ENCODE measurements at regions not wholly inside any gene's neighbourhood (a gene's known extent, or its start where the extent isn't known, plus 50 kb on each side); places are given as distances from the start of the nearest gene placed in this dataset.

DNA sequence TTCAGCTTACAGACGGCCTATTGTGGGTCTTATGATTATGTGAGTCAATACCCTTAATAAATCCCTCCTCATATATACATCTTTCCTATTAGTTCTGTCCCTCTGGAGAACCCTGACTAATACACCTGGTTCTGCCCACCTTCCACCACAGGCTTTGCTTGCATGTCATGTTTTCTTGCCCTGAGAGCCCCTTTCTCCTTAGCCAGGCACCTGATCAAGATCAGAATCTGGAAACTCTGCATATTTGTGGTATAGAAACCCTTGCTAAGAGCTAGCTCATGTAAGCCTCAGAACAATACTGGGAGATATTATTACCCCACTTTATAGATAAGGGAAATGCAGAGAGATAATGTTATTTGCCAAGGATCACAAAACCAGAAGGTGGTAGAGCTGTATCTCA lies 52.9 kb upstream of the JDP2 start:
- H2BK5ac ChIP-seq (ENCODE audit: low read depth, low read length, poor library complexity, severe bottlenecking): no peak overlapping the region
- H3K56ac ChIP-seq (ENCODE audit: extremely low read depth, insufficient read depth, low read length): no peak overlapping the region
- H3K23ac ChIP-seq (ENCODE audit: low read depth, low read length): no peak overlapping the region
- H3K27ac ChIP-seq (ENCODE audit: insufficient read depth, low read length): no peak overlapping the region
- no peak overlapping the region for H2AK9ac ChIP-seq (replicated peaks; ENCODE audit: low read depth, low read length, poor library complexity)
- no TSS peak for BruUV-seq (replicated peaks)
- CTCF ChIA-PET: no interaction called here
- no peak overlapping the region for H3K18ac ChIP-seq (ENCODE audit: low read depth, low read length)
- H3K14ac ChIP-seq (replicated peaks; ENCODE audit: low read depth, low read length): no peak overlapping the region
- ATAC-seq (ENCODE audit: low read depth) (no peak), DNase-seq (no peak)
- 0 out of 2 replicates have a peak, but pooled peaks cover 2% of the 10 kb centered on the region for H3K9me3 ChIP-seq (ENCODE audit: control insufficient read depth, insufficient read depth, low read length)
- no peaks in the 10 kb centered on the region for H3K4me1 ChIP-seq (ENCODE audit: control insufficient read depth, insufficient read depth, low read length)
- H2BK15ac ChIP-seq (ENCODE audit: low read depth, low read length): no peak overlapping the region
- no peak overlapping the region for H3K4me3 ChIP-seq (ENCODE audit: insufficient read depth, low read depth, low read length)
- no peak overlapping the region for H4K5ac ChIP-seq (ENCODE audit: low read depth, low read length)
- H2BK120ac ChIP-seq (ENCODE audit: low read depth, low read length): no peak overlapping the region
- H3K9ac ChIP-seq (ENCODE audit: low read depth, low read length): no peak overlapping the region
- no peaks in the 10 kb centered on the region for H3K36me3 ChIP-seq (ENCODE audit: control insufficient read depth, insufficient read depth, low read length)
- no peaks in the 10 kb centered on the region for H4K20me1 ChIP-seq (ENCODE audit: insufficient read depth, low read length)
- H3K79me1 ChIP-seq (ENCODE audit: low read depth in 1 of 2, low read length in 2 of 2): no peaks in the 10 kb centered on the region
- TF ChIP-seq RFX5 (IDR thresholded peaks at IDR 0.05; ENCODE audit: low read depth, low read length) (no peak), RAD21 (IDR thresholded peaks at IDR 0.05; ENCODE audit: low read length) (no peak), CHD1 (IDR thresholded peaks at IDR 0.05; ENCODE audit: low read depth, low read length) (no peak), POLR2A (IDR thresholded peaks at IDR 0.05; ENCODE audit: low read depth, low read length) (no peak), MXI1 (IDR thresholded peaks at IDR 0.05; ENCODE audit: borderline replicate concordance, low read depth, low read length) (no peak)
- TF ChIP-seq, protein P1, sequence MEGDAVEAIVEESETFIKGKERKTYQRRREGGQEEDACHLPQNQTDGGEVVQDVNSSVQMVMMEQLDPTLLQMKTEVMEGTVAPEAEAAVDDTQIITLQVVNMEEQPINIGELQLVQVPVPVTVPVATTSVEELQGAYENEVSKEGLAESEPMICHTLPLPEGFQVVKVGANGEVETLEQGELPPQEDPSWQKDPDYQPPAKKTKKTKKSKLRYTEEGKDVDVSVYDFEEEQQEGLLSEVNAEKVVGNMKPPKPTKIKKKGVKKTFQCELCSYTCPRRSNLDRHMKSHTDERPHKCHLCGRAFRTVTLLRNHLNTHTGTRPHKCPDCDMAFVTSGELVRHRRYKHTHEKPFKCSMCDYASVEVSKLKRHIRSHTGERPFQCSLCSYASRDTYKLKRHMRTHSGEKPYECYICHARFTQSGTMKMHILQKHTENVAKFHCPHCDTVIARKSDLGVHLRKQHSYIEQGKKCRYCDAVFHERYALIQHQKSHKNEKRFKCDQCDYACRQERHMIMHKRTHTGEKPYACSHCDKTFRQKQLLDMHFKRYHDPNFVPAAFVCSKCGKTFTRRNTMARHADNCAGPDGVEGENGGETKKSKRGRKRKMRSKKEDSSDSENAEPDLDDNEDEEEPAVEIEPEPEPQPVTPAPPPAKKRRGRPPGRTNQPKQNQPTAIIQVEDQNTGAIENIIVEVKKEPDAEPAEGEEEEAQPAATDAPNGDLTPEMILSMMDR (conservative IDR thresholded peaks at IDR 0.05; ENCODE audit: low read depth, low read length): no peak
- POLR2A ChIA-PET (ENCODE audit: unreplicated experiment): no interaction called here
- no peak overlapping the region for H2AFZ ChIP-seq (replicated peaks; ENCODE audit: low read length, poor library complexity)
- no peak overlapping the region for H3K4me2 ChIP-seq (ENCODE audit: low read depth, low read length)
- H4K8ac ChIP-seq (ENCODE audit: low read depth in 2 of 2, low read length in 2 of 2): no peak overlapping the region
- peaks cover 52% of the 10 kb centered on the region for H3K27me3 ChIP-seq (ENCODE audit: control insufficient read depth, insufficient read depth, low read length)
- WGBS, 2 experiments (ENCODE audit: extremely low coverage in 2 of 2, insufficient read length in 1 of 2): no CpG with 5 or more reads among the region's 1 CpG
- dilution Hi-C loops (cut with HindIII; ENCODE audit: low sequenced_read_pairs, unreplicated experiment): no loop called here
- no peak overlapping the region for H3K4ac ChIP-seq (ENCODE audit: low read depth, low read length)
- H2AK5ac ChIP-seq (ENCODE audit: low read depth, low read length): no peak overlapping the region
- intact Hi-C loops (cut with micrococcal nuclease): no loop called here
- no peaks in the 10 kb centered on the region for H3K9me1 ChIP-seq (ENCODE audit: insufficient read depth, low read length)
- in situ Hi-C loops (cut with MboI; ENCODE audit: low sequenced_read_pairs): no loop called here
- H2BK20ac ChIP-seq (ENCODE audit: low read depth, low read length): no peak overlapping the region
- no peak overlapping the region for H4K91ac ChIP-seq (ENCODE audit: insufficient read depth, low read depth, low read length)
